ENCODE measurements at regions not wholly inside any gene's neighbourhood (a gene's known extent, or its start where the extent isn't known, plus 50 kb on each side); places are given as distances from the start of the nearest gene placed in this dataset.

DNA sequence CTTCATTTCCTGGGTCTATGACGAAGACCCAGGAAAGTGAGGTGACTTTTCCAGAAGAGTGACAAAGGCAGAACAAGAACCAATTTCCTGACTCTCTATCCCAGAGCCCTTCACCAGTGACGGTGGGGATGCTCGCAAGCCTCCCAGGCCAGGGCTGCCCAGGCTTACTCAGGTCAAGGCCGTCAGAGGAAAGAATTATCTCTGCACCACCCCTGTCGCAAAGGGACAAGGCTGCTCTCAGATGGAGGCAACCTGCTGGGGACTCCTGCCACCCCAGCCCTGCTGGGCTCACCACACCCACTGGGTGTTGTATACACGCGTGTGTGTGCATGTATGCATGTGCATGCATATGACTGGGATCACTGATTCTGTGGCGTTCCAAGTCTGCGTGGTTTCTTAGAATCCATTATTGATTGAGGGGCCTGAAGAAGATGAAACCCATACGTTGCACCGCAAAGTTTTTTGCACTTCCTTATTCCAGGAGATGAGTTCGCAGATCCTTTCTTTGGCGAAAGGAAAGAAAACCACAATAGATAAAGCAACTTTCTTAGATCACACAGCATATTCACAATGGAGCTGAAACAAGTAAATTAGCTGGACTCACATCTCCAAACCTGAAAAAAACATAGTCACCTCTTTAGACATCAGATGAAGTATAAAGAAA is 255.8 kb downstream of the RHOU start:
- WGBS (ENCODE audit: insufficient coverage): 28% methylated on average over 8 of the region's 13 CpGs

DNA sequence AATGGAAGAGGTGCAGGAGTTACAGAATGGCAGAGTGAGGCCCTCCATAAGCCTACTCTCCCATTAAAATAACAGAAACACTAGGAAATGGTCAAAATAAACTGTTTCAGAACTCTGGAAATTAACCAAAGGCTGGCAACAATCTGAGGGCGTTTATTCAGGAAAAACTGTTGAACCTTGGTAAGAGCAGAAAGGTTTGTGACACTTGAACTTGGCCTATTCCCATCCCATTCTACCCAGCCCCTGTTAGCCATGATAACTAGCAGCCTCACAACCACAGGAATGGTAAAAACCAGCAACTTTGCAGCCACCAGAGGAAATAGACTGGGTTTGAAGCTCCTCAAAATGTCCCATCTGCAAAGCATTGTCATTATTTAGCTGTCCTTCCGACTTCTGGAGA is 256.8 kb downstream of the RHOU start:
- Histone ChIP-seq H3K27me3 (ENCODE audit: control insufficient read depth in 2 of 2, insufficient read depth in 2 of 2, low read length in 2 of 2) (no peaks in the 10 kb centered on the region), H3K4me2 (replicated peaks; ENCODE audit: extremely low read depth, low read length, poor library complexity, severe bottlenecking) (no peak overlapping the region), H3K9me3 (replicated peaks in 1 of 2; ENCODE audit: control insufficient read depth in 1 of 2, insufficient read depth in 1 of 2, low read length in 2 of 2) (no peaks in the 10 kb centered on the region), H3K9ac (ENCODE audit: insufficient read depth, low read length, poor library complexity, severe bottlenecking) (no peak overlapping the region), H4K20me1 (ENCODE audit: insufficient read depth, low read length) (no peaks in the 10 kb centered on the region), H3K4me1 (ENCODE audit: control insufficient read depth in 1 of 2, insufficient read depth in 2 of 2, low read length in 2 of 2) (peaks cover 73 to 89% of the 10 kb centered on the region in 2 donors), H2AFZ (ENCODE audit: insufficient read depth, low read depth, low read length, poor library complexity, severe bottlenecking) (no peak overlapping the region), H3K36me3 (replicated peaks in 1 of 2; ENCODE audit: control insufficient read depth in 1 of 2, insufficient read depth in 2 of 2, low read length in 2 of 2) (no peaks in the 10 kb centered on the region), H3K27ac (ENCODE audit: low read depth in 1 of 2, low read length in 2 of 2) (peak overlapping the region in 1 of 2 donors; percentile 92), H3K79me2 (ENCODE audit: insufficient read depth, low read length) (no peaks in the 10 kb centered on the region), H3K4me3 (replicated peaks in 1 of 3; ENCODE audit: low read depth in 2 of 3, low read length in 3 of 3) (peak overlapping the region in 1 of 3 experiments; percentile 23)
- intact Hi-C loops (cut with micrococcal nuclease): loop anchor here in 1 of 2 donors (5.0 to 10.0 kb wide), 3 partner anchors 35 to 233 kb away; no protein-coding TSS in a partner anchor
- 100% methylated on average over 1 of the region's 2 CpGs for WGBS (ENCODE audit: insufficient coverage)
- H3K27ac Mint-ChIP-seq: peak overlapping the region in 6 of 7 donors; percentile 35 to 98 (median 94)
- H3K4me3 Mint-ChIP-seq: no peak overlapping the region
- no peaks in the 10 kb centered on the region for H3K9me3 Mint-ChIP-seq
- DNase-seq: no peak
- peaks cover 84% of the 10 kb centered on the region for H3K4me1 Mint-ChIP-seq
- H3K27me3 Mint-ChIP-seq (ENCODE audit: low read depth in 3 of 3): no peaks in the 10 kb centered on the region
- TF ChIP-seq, protein P1, sequence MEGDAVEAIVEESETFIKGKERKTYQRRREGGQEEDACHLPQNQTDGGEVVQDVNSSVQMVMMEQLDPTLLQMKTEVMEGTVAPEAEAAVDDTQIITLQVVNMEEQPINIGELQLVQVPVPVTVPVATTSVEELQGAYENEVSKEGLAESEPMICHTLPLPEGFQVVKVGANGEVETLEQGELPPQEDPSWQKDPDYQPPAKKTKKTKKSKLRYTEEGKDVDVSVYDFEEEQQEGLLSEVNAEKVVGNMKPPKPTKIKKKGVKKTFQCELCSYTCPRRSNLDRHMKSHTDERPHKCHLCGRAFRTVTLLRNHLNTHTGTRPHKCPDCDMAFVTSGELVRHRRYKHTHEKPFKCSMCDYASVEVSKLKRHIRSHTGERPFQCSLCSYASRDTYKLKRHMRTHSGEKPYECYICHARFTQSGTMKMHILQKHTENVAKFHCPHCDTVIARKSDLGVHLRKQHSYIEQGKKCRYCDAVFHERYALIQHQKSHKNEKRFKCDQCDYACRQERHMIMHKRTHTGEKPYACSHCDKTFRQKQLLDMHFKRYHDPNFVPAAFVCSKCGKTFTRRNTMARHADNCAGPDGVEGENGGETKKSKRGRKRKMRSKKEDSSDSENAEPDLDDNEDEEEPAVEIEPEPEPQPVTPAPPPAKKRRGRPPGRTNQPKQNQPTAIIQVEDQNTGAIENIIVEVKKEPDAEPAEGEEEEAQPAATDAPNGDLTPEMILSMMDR (IDR thresholded peaks at IDR 0.05): no peak
- peaks cover 4 to 7% of the 10 kb centered on the region in 2 donors for H3K36me3 Mint-ChIP-seq

More for the DNA sequence above, 255.8 kb downstream of the RHOU start:
- Mint-ChIP-seq H3K36me3 (peaks cover 4 to 7% of the 10 kb centered on the region in 2 donors), H3K27me3 (ENCODE audit: low read depth in 3 of 3) (no peaks in the 10 kb centered on the region), H3K4me3 (no peak overlapping the region), H3K4me1 (peaks cover 93% of the 10 kb centered on the region), H3K9me3 (no peaks in the 10 kb centered on the region), H3K27ac (peak overlapping the region; percentile 92 to 98 (median 96))
- DNase-seq: peak in 2 of 3 donors; percentile 43 to 55
- Histone ChIP-seq H3K79me2 (ENCODE audit: insufficient read depth, low read length) (no peaks in the 10 kb centered on the region), H3K27ac (ENCODE audit: low read depth in 1 of 2, low read length in 2 of 2) (peak overlapping the region; percentile 91 to 92), H2AFZ (ENCODE audit: insufficient read depth, low read depth, low read length, poor library complexity, severe bottlenecking) (no peak overlapping the region), H3K27me3 (ENCODE audit: control insufficient read depth in 2 of 2, insufficient read depth in 2 of 2, low read length in 2 of 2) (no peaks in the 10 kb centered on the region), H3K4me1 (ENCODE audit: control insufficient read depth in 1 of 2, insufficient read depth in 2 of 2, low read length in 2 of 2) (peaks cover 83 to 96% of the 10 kb centered on the region in 2 donors), H3K9me3 (replicated peaks in 1 of 2; ENCODE audit: control insufficient read depth in 1 of 2, insufficient read depth in 1 of 2, low read length in 2 of 2) (no peaks in the 10 kb centered on the region), H3K36me3 (replicated peaks in 1 of 2; ENCODE audit: control insufficient read depth in 1 of 2, insufficient read depth in 2 of 2, low read length in 2 of 2) (no peaks in the 10 kb centered on the region), H3K4me2 (replicated peaks; ENCODE audit: extremely low read depth, low read length, poor library complexity, severe bottlenecking) (peak overlapping the region; percentile 19), H3K4me3 (replicated peaks in 1 of 3; ENCODE audit: low read depth in 2 of 3, low read length in 3 of 3) (peak overlapping the region in 1 of 3 experiments; percentile 23), H4K20me1 (ENCODE audit: insufficient read depth, low read length) (no peaks in the 10 kb centered on the region), H3K9ac (ENCODE audit: insufficient read depth, low read length, poor library complexity, severe bottlenecking) (peak overlapping the region; percentile 58)
- intact Hi-C loops (cut with micrococcal nuclease): loop anchor here in 1 of 2 donors (5.0 to 10.0 kb wide), 3 partner anchors 36 to 234 kb away; no protein-coding TSS in a partner anchor
- TF ChIP-seq, protein P1 (IDR thresholded peaks at IDR 0.05): no peak

All from CD14-positive monocyte (primary cell).